ENCODE measurements at regions not wholly inside any gene's neighbourhood (a gene's known extent, or its start where the extent isn't known, plus 50 kb on each side); places are given as distances from the start of the nearest gene placed in this dataset.

- no peak for TF ChIP-seq CHD7 (IDR thresholded peaks at IDR 0.05; ENCODE audit: insufficient replicate concordance, low read length)
- TF ChIP-seq CHD1 (IDR thresholded peaks at IDR 0.05; ENCODE audit: low read depth, low read length) = no peak
- TF ChIP-seq BCL11A (IDR thresholded peaks at IDR 0.05; ENCODE audit: low read depth in 2 of 2, low read length in 2 of 2) = no peak
- no peak for TF ChIP-seq SP2 (IDR thresholded peaks at IDR 0.05; ENCODE audit: low read length)
- TF ChIP-seq BRCA1 (IDR thresholded peaks at IDR 0.05; ENCODE audit: low read depth, low read length) = no peak
- no peak for TF ChIP-seq RXRA (IDR thresholded peaks at IDR 0.05; ENCODE audit: insufficient read depth, low read depth, low read length)
- TF ChIP-seq TEAD4 (IDR thresholded peaks at IDR 0.05; ENCODE audit: low read depth, low read length) = no peak
Observed at GRCh38 chr5:12999667-13000066, 944.8 kb downstream of the DNAH5 start (continued).

Measured in H1 (cell line).